Spleen (tissue), 11 donors: ENCODE measurements at regions not wholly inside any gene's neighbourhood (a gene's known extent, or its start where the extent isn't known, plus 50 kb on each side); places are given as distances from the start of the nearest gene placed in this dataset.

Source experiments
- DNase-seq: peaks from one replicate; pipeline ENCODE4 v3.0.0-alpha.2; 2020
- H3K27ac ChIP-seq, 8 donors: fragments of 200-600 bp; sonication (generic) in 7 of 8; 1 replicate in 4 of 8; 2 replicates in 4 of 8; pipeline versions ENCODE4 v1.5.0 to v1.8.0; 2016 to 2021; ENCODE audit warnings: inconsistent platforms in 4 of 8, mild to moderate bottlenecking in 4 of 8, moderate library complexity in 1 of 8
- H3K27me3 ChIP-seq, 7 donors: fragments of 200-600 bp; sonication (generic) in 6 of 7; replicated peaks in 1 of 7; 1 replicate in 4 of 7; 2 replicates in 3 of 7; pipeline versions ENCODE4 v1.5.0 to v1.8.0; 2016 to 2021; ENCODE audit warnings: inconsistent platforms in 3 of 7, mild to moderate bottlenecking in 1 of 7
- H3K36me3 ChIP-seq, 6 donors: fragments of 200-600 bp; sonication (generic) in 5 of 6; 1 replicate in 4 of 6; 2 replicates in 2 of 6; pipeline versions ENCODE4 v1.5.0 to v1.8.0; 2016 to 2021; ENCODE audit warnings: inconsistent platforms in 2 of 6
- H3K4me1 ChIP-seq, 6 donors: fragments of 200-600 bp; sonication (generic) in 5 of 6; 1 replicate in 3 of 6; 2 replicates in 3 of 6; pipeline versions ENCODE4 v1.5.0 to v1.8.0; 2016 to 2021; ENCODE audit warnings: inconsistent platforms in 3 of 6
- H3K4me3 ChIP-seq, 8 donors: fragments of 200-600 bp; sonication (generic) in 7 of 8; 1 replicate in 4 of 8; 2 replicates in 4 of 8; pipeline versions ENCODE4 v1.5.0 to v1.8.0; 2016 to 2021; ENCODE audit warnings: inconsistent platforms in 4 of 8, mild to moderate bottlenecking in 4 of 8, moderate library complexity in 2 of 8
- H3K9me3 ChIP-seq, 8 donors: fragments of 200-600 bp; sonication (generic) in 7 of 8; 1 replicate in 4 of 8; 2 replicates in 4 of 8; pipeline versions ENCODE4 v1.5.0 to v1.8.0; 2016 to 2021; ENCODE audit warnings: inconsistent platforms in 4 of 8
- CTCF ChIP-seq, 11 experiments: fragments of 200-600 bp in 7 of 11; fragments of 450-650 bp in 4 of 11; sonication (generic) in 4 of 11; IDR thresholded peaks in 8 of 11; conservative IDR thresholded peaks in 3 of 11; 1 replicate in 7 of 11; 2 replicates in 4 of 11; pipeline versions ENCODE4 v1.4.0 to v1.8.0; 2016 to 2021; ENCODE audit warnings: antibody characterized with exemption in 11 of 11, inconsistent platforms in 4 of 11, mild to moderate bottlenecking in 1 of 11
- POLR2A ChIP-seq, 3 donors: fragments of 450-650 bp; IDR thresholded peaks; one replicate each; pipeline ENCODE4 v1.5.1; 2017; ENCODE audit warnings: antibody characterized with exemption in 3 of 3, mild to moderate bottlenecking in 1 of 3
- POLR2AphosphoS5 ChIP-seq, 3 donors: sonication (generic); formaldehyde crosslinking; IDR thresholded peaks; one replicate each; pipeline ENCODE4 v1.5.1; 2017; ENCODE audit warnings: antibody characterized with exemption in 3 of 3
- WGBS, 5 donors: extraction: QIAGEN DNeasy Blood & Tissue Kit in 3 of 5; methylation state at CpG; one replicate each; pipeline versions ENCODE4 v1.1.5 to v1.1.7; 2013 to 2018; 5-methylcytosine and 5-hydroxymethylcytosine counted together
- intact Hi-C: fragments of 100-400 bp; cut with DNase I; formaldehyde crosslinking; loops from one replicate; pipeline ENCODE4 v1.15.0; 2023; ENCODE audit warnings: low total_unique reads
- donor health status: healthy with polysubstance abuse.
- donor health status: DM: no; HTN: no; CAD: no; lungs with moderate emphysema.
- donor health status: DM: no; HTN: no; CAD: no.
- donor health status: Bipolar disorder and iron deficiency.
- donor health status: healthy.
- donor health status: DM: no; HTN: no; CAD: no.
- donor health status: DM: yes; HTN: yes; CAD: no.

DNA sequence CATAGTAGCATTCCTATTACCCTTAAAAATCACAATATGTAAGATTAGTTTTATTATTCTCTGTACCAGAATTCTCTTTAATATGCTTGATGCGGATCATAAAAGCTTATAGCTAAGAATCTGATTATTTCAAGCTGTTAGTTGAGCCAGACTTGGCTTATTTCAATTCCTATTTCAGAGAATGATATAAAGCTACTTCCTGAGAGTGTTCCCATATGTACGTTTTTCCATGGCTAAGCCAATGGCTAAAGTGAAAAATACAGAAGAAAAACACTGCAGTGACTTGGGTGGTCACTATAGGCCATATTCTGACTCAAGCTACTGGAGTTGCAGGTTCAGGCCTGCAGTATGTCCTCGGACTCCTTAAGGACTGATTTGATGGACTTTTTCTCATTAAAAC, 97.9 kb upstream of the EEF1E1 start:
- Histone ChIP-seq H3K9me3 (no peaks in the 10 kb centered on the region), H3K27me3 (no peaks in the 10 kb centered on the region), H3K4me1 (no peaks in the 10 kb centered on the region), H3K27ac (no peak overlapping the region), H3K4me3 (no peak overlapping the region), H3K36me3 (no peaks in the 10 kb centered on the region)
- 65 to 78% (median 71%) methylated on average over 3 of the region's 3 CpGs for WGBS, 5 donors
- TF ChIP-seq POLR2A (IDR thresholded peaks at IDR 0.05) = no peak
- no peak for TF ChIP-seq CTCF (IDR thresholded peaks at IDR 0.05 in 8 of 11, conservative IDR thresholded peaks at IDR 0.05 in 3 of 11)
- no peak for TF ChIP-seq POLR2AphosphoS5 (IDR thresholded peaks at IDR 0.05)
- DNase-seq = no peak
- intact Hi-C loops = no loop called here

DNA sequence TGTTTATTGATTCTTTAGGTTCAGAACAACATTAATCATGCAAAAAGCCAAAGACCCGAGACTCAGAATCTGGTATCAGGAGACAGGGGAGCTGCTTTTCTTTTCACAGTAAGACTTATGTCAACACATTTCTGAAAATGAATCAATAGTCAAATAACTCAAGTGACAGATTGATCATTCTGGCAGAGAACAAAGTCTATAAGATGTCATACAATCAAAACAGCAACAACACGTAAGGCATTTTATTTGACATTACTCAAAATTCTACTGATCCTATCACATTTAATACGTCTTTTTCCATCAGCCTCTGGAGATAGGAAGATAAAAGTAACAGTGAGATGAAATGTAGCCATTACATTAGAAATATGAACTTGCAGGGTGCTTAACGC, 93.4 kb upstream of the EEF1E1 start:
- no peak for DNase-seq
- intact Hi-C loops = no loop called here
- 77 to 85% (median 81%) methylated on average over 4 of the region's 4 CpGs for WGBS, 5 donors

GRCh38 chr6:8195040-8195713, 92.8 kb upstream of the EEF1E1 start:
- H3K4me3 ChIP-seq = no peak overlapping the region
- intact Hi-C loops = no loop called here
- no peak for DNase-seq
- TF ChIP-seq POLR2A (IDR thresholded peaks at IDR 0.05) = no peak
- TF ChIP-seq POLR2AphosphoS5 (IDR thresholded peaks at IDR 0.05) = no peak
- H3K27me3 ChIP-seq = peaks cover 0 to under 1% (median 0%) of the 10 kb centered on the region in 7 donors
- H3K4me1 ChIP-seq = no peaks in the 10 kb centered on the region
- H3K36me3 ChIP-seq = no peaks in the 10 kb centered on the region
- no peak overlapping the region for H3K27ac ChIP-seq
- WGBS, 5 donors = 59 to 76% (median 66%) methylated on average over 3 of the region's 3 CpGs
- H3K9me3 ChIP-seq = no peaks in the 10 kb centered on the region

More for the DNA sequence above, 93.4 kb upstream of the EEF1E1 start:
- Histone ChIP-seq H3K9me3 (no peaks in the 10 kb centered on the region), H3K27me3 (no peaks in the 10 kb centered on the region), H3K4me3 (no peak overlapping the region), H3K27ac (no peak overlapping the region), H3K4me1 (no peaks in the 10 kb centered on the region), H3K36me3 (no peaks in the 10 kb centered on the region)
- no peak for TF ChIP-seq CTCF (IDR thresholded peaks at IDR 0.05 in 8 of 11, conservative IDR thresholded peaks at IDR 0.05 in 3 of 11)
- no peak for TF ChIP-seq POLR2AphosphoS5 (IDR thresholded peaks at IDR 0.05)
- no peak for TF ChIP-seq POLR2A (IDR thresholded peaks at IDR 0.05)

DNA sequence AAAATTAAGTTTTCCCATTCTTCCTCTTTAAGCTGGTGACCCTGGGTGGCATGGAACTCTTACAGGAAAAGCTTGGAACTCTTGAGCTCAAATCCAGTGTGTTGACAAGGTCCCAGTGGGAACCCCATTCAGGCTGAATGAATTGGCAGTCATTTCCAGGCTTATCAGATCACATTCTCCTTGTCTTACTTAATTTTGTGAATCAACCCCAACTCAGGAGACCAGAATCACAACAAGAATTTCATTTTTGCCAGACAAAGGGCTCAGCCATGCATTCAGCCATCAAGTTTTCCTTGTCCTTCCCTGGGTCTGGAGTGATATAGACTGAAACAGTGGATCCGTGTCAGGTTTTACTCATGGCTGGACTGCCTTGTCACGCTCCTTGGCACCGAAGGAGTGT, 92.1 kb upstream of the EEF1E1 start:
- 55 to 75% (median 68%) methylated on average over 3 of the region's 3 CpGs for WGBS, 5 donors
- DNase-seq = no peak
- Histone ChIP-seq H3K4me1 (no peaks in the 10 kb centered on the region), H3K4me3 (no peak overlapping the region), H3K27me3 (peaks cover 0 to 7% (median 0%) of the 10 kb centered on the region in 7 donors), H3K9me3 (no peaks in the 10 kb centered on the region), H3K27ac (no peak overlapping the region), H3K36me3 (no peaks in the 10 kb centered on the region)
- TF ChIP-seq POLR2A (IDR thresholded peaks at IDR 0.05) = no peak
- TF ChIP-seq CTCF (IDR thresholded peaks at IDR 0.05 in 8 of 11, conservative IDR thresholded peaks at IDR 0.05 in 3 of 11) = no peak
- no peak for TF ChIP-seq POLR2AphosphoS5 (IDR thresholded peaks at IDR 0.05)
- intact Hi-C loops = no loop called here
